ENCODE measurements at regions not wholly inside any gene's neighbourhood (a gene's known extent, or its start where the extent isn't known, plus 50 kb on each side); places are given as distances from the start of the nearest gene placed in this dataset.
"Not testable (repeated sequence)": the region's sequence is repeated elsewhere in the genome, so short reads cannot be mapped to it uniquely, and the experiment has no call there.

DNA sequence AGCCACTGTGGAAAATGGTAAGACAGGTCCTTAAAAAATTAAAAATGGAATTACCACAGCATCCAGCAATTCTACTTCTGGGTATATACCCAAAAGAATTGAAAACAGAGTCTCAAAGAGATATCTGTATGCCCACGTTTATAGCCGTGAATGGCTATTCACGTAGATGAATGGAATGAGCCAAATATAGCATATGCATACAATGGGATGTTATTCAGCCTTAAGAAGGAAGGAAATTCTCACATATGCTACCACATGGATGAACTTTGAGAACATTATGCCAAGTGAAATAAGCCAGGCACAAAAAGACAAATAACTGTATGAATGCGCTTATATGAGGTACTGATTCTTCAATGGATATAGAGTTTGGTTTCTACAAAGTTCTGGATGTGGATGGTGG, 134.5 kb upstream of the KCNE2 start:
- no peak for TF ChIP-seq CTCF (IDR thresholded peaks at IDR 0.05)
- no peak for ATAC-seq (ENCODE audit: insufficient number of reproducible peaks, low FRiP score, low read depth)
- DNase-seq (ENCODE audit: low spot score) = no peak

GRCh38 chr21:34233741-34234140, 130.1 kb upstream of the KCNE2 start:
- not testable (repeated sequence) for H3K27me3 ChIP-seq (replicated peaks; ENCODE audit: insufficient read depth); H3K9me3 ChIP-seq; ATAC-seq (ENCODE audit: insufficient number of reproducible peaks, low FRiP score, low read depth); H3K4me3 ChIP-seq; H3K4me1 ChIP-seq (ENCODE audit: control insufficient read depth in 1 of 2, low read depth in 2 of 2); H3K27ac ChIP-seq; DNase-seq (ENCODE audit: low spot score); H3K36me3 ChIP-seq

More for the DNA sequence above, 134.5 kb upstream of the KCNE2 start:
- Histone ChIP-seq H3K9me3 (no peaks in the 10 kb centered on the region), H3K27ac (no peak overlapping the region), H3K4me3 (no peak overlapping the region), H3K27me3 (replicated peaks; ENCODE audit: insufficient read depth) (no peaks in the 10 kb centered on the region), H3K36me3 (no peaks in the 10 kb centered on the region), H3K4me1 (ENCODE audit: control insufficient read depth in 1 of 2, low read depth in 2 of 2) (peaks cover 4 to 19% of the 10 kb centered on the region in 2 donors)

GRCh38 chr21:34235514-34235913, 128.3 kb upstream of the KCNE2 start:
- DNase-seq (ENCODE audit: low spot score) (no peak), ATAC-seq (ENCODE audit: insufficient number of reproducible peaks, low FRiP score, low read depth) (no peak)
- no peak overlapping the region for H3K27ac ChIP-seq
- no peaks in the 10 kb centered on the region for H3K9me3 ChIP-seq
- no peaks in the 10 kb centered on the region for H3K4me1 ChIP-seq (ENCODE audit: control insufficient read depth in 1 of 2, low read depth in 2 of 2)
- no peaks in the 10 kb centered on the region for H3K27me3 ChIP-seq (replicated peaks; ENCODE audit: insufficient read depth)
- H3K36me3 ChIP-seq = no peaks in the 10 kb centered on the region
- H3K4me3 ChIP-seq = no peak overlapping the region
- TF ChIP-seq CTCF (IDR thresholded peaks at IDR 0.05) = no peak

- DNase-seq (ENCODE audit: low spot score) (no peak), ATAC-seq (ENCODE audit: insufficient number of reproducible peaks, low FRiP score, low read depth) (no peak)
- Histone ChIP-seq H3K9me3 (no peaks in the 10 kb centered on the region), H3K36me3 (no peaks in the 10 kb centered on the region), H3K4me3 (no peak overlapping the region), H3K27me3 (replicated peaks; ENCODE audit: insufficient read depth) (no peaks in the 10 kb centered on the region), H3K4me1 (ENCODE audit: control insufficient read depth in 1 of 2, low read depth in 2 of 2) (no peaks in the 10 kb centered on the region), H3K27ac (no peak overlapping the region)
- no peak for TF ChIP-seq CTCF (IDR thresholded peaks at IDR 0.05)
Observed at GRCh38 chr21:34242973-34243372, 120.8 kb upstream of the KCNE2 start.

- ATAC-seq (ENCODE audit: insufficient number of reproducible peaks, low FRiP score, low read depth) (no peak), DNase-seq (ENCODE audit: low spot score) (no peak)
- no peaks in the 10 kb centered on the region for H3K4me1 ChIP-seq (ENCODE audit: control insufficient read depth in 1 of 2, low read depth in 2 of 2)
- H3K27ac ChIP-seq = no peak overlapping the region
- H3K27me3 ChIP-seq (replicated peaks; ENCODE audit: insufficient read depth) = no peaks in the 10 kb centered on the region
- TF ChIP-seq CTCF (IDR thresholded peaks at IDR 0.05) = no peak
- no peak overlapping the region for H3K4me3 ChIP-seq
- H3K9me3 ChIP-seq = no peaks in the 10 kb centered on the region
- H3K36me3 ChIP-seq = no peaks in the 10 kb centered on the region
Observed at GRCh38 chr21:34243562-34243961, 120.2 kb upstream of the KCNE2 start.

GRCh38 chr21:34252751-34253150, 111.1 kb upstream of the KCNE2 start:
- no peak for TF ChIP-seq CTCF (IDR thresholded peaks at IDR 0.05)
- no peak for DNase-seq (ENCODE audit: low spot score)
- Histone ChIP-seq H3K27ac (no peak overlapping the region), H3K4me1 (ENCODE audit: control insufficient read depth in 1 of 2, low read depth in 2 of 2) (no peaks in the 10 kb centered on the region), H3K4me3 (no peak overlapping the region), H3K36me3 (no peaks in the 10 kb centered on the region), H3K27me3 (replicated peaks; ENCODE audit: insufficient read depth) (no peaks in the 10 kb centered on the region), H3K9me3 (peaks cover 7% of the 10 kb centered on the region)
- ATAC-seq (ENCODE audit: insufficient number of reproducible peaks, low FRiP score, low read depth) = no peak

All from thoracic aorta (tissue), 2 donors.